ENCODE measurements at regions not wholly inside any gene's neighbourhood (a gene's known extent, or its start where the extent isn't known, plus 50 kb on each side); places are given as distances from the start of the nearest gene placed in this dataset.

GRCh38 chr20:60422848-60423247, 464.6 kb downstream of the CDH26 start:
- CTCF ChIA-PET: no interaction called here
- intact Hi-C loops (cut with micrococcal nuclease): no loop called here

DNA sequence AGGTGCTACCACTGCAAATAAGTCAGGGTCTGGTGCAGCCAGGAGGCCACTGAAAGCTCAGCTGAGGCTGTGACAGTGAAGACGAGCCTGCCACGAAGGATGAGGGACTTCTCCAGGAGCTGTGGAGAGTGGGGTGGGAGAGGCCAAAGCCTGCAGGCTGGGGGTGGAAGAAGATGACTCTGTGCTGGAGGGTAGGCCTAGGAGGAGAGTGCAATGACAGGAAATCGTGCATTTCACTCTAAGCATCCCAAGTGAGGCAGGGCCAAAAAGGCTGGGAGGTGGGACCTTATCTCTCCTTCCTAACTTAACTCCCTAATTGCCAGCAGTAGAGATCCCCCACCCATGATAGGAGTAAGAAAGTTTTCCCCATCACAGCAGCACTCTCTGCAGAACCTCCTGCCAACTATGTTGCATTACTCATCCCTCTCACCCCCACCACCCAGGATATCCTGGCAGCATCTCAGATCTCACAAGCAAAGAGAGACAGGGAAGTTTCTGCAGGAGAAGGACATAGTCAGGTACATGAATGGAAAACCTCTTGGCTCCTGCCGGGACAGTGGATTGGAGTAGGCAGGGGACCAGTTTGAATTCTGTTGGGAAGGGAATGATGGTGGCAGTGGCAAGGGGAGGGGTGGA, 466.2 kb downstream of the CDH26 start:
- no peaks in the 10 kb centered on the region for H3K9me3 Mint-ChIP-seq
- H3K36me3 Mint-ChIP-seq (ENCODE audit: low read depth): no peaks in the 10 kb centered on the region
- POLR2A ChIA-PET: no interaction called here
- no peak overlapping the region for H3K27ac Mint-ChIP-seq
- no peak for ATAC-seq (ENCODE audit: low read depth)
- TF ChIP-seq CTCF (IDR thresholded peaks at IDR 0.05): no peak
- intact Hi-C loops (cut with micrococcal nuclease): no loop called here
- H3K4me3 Mint-ChIP-seq: no peak overlapping the region
- CTCF ChIA-PET: no interaction called here
- no peaks in the 10 kb centered on the region for H3K4me1 Mint-ChIP-seq
- no peaks in the 10 kb centered on the region for H3K27me3 Mint-ChIP-seq
- no peak for DNase-seq

More at GRCh38 chr20:60422848-60423247, 464.6 kb downstream of the CDH26 start:
- no peak for DNase-seq
- POLR2A ChIA-PET: no interaction called here
- Mint-ChIP-seq H3K4me1 (no peaks in the 10 kb centered on the region), H3K36me3 (ENCODE audit: low read depth) (no peaks in the 10 kb centered on the region), H3K4me3 (no peak overlapping the region), H3K27ac (no peak overlapping the region), H3K9me3 (no peaks in the 10 kb centered on the region), H3K27me3 (no peaks in the 10 kb centered on the region)
- no peak for TF ChIP-seq CTCF (IDR thresholded peaks at IDR 0.05)
- no peak for ATAC-seq (ENCODE audit: low read depth)

DNA sequence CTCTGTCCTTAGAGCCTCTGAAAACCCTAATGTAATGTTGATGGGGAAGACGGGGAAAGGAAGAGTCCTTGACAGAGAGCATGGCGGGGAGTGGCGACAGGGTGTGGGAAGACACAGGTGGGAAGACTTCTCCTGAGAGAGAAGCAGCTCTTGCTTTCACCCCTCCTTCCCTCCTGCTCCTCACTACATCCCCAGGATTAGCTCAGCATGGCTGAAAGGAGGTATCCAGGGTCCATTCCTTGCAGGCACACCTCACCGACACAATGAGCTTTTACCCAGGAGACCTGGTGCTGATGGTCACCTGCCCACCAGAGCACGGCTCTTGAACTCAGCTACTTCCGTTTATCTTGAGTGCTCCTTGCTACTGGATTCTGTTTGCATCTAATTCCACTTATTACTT, 469.3 kb downstream of the CDH26 start:
- Mint-ChIP-seq H3K4me3 (no peak overlapping the region), H3K36me3 (ENCODE audit: low read depth) (no peaks in the 10 kb centered on the region), H3K27ac (no peak overlapping the region), H3K27me3 (no peaks in the 10 kb centered on the region), H3K4me1 (no peaks in the 10 kb centered on the region), H3K9me3 (no peaks in the 10 kb centered on the region)
- intact Hi-C loops (cut with micrococcal nuclease): no loop called here
- no peak for DNase-seq
- TF ChIP-seq CTCF (IDR thresholded peaks at IDR 0.05): no peak
- ChIA-PET POLR2A (no interaction called here), CTCF (no interaction called here)
- ATAC-seq (ENCODE audit: low read depth): no peak

DNA sequence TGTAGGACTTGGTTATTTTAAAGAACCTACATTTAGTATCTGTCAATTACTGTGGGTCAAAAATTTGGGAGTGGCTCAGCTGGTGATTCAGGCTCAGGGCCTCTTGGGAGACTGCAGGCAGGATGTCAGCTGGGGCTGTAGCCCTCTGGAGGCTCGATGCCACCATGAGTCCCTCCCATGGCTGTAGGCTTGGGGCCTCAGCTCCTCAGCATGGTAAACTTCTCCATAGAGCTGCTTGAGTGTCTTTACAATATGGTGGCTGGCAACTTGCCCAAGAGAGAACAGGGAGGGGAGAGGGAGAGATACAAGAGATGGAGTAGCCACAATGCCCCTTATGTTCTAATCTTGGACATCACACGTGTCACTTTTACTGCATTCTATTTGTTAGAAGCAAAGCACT, 470.4 kb downstream of the CDH26 start:
- no peak overlapping the region for H3K27ac Mint-ChIP-seq
- H3K4me3 Mint-ChIP-seq: no peak overlapping the region
- H3K27me3 Mint-ChIP-seq: no peaks in the 10 kb centered on the region
- CTCF ChIA-PET: no interaction called here
- no peak for TF ChIP-seq CTCF (IDR thresholded peaks at IDR 0.05)
- H3K36me3 Mint-ChIP-seq (ENCODE audit: low read depth): no peaks in the 10 kb centered on the region
- H3K4me1 Mint-ChIP-seq: no peaks in the 10 kb centered on the region
- no peak for DNase-seq
- no peak for ATAC-seq (ENCODE audit: low read depth)
- intact Hi-C loops (cut with micrococcal nuclease): no loop called here
- no peaks in the 10 kb centered on the region for H3K9me3 Mint-ChIP-seq
- POLR2A ChIA-PET: no interaction called here

GRCh38 chr20:60430516-60431001, 472.3 kb downstream of the CDH26 start:
- Mint-ChIP-seq H3K27me3 (no peaks in the 10 kb centered on the region), H3K36me3 (ENCODE audit: low read depth) (no peaks in the 10 kb centered on the region), H3K27ac (no peak overlapping the region), H3K4me1 (no peaks in the 10 kb centered on the region), H3K4me3 (no peak overlapping the region), H3K9me3 (no peaks in the 10 kb centered on the region)
- TF ChIP-seq CTCF (IDR thresholded peaks at IDR 0.05): no peak
- ChIA-PET POLR2A (no interaction called here), CTCF (no interaction called here)
- no peak for DNase-seq
- intact Hi-C loops (cut with micrococcal nuclease): no loop called here
- ATAC-seq (ENCODE audit: low read depth): no peak

Data from activated B cell treated with CpG ODN at 0.5 μM for 24 hours (primary cell).